H9 (cell line): ENCODE measurements at regions not wholly inside any gene's neighbourhood (a gene's known extent, or its start where the extent isn't known, plus 50 kb on each side); places are given as distances from the start of the nearest gene placed in this dataset.
A peak's percentile ranks its signal among the peaks of the same experiment; 100 is the strongest.
"Not testable (repeated sequence)": the region's sequence is repeated elsewhere in the genome, so short reads cannot be mapped to it uniquely, and the experiment has no call there.

Source experiments
- DNase-seq: peaks from one replicate; pipeline ENCODE4 v3.0.0-alpha.2; 2017
- H2AFZ ChIP-seq: one replicate; pipeline ENCODE4 v1.6.1; 2013; ENCODE audit warnings: mild to moderate bottlenecking, low read length, control low read depth, moderate library complexity
- H2AK5ac ChIP-seq: 2 replicates; pipeline ENCODE4 v1.6.1; 2013; ENCODE audit warnings: low read length, control low read depth, mixed read lengths; ENCODE audit not compliant: insufficient read length
- H2BK120ac ChIP-seq: one replicate; pipeline ENCODE4 v1.6.1; 2013; ENCODE audit warnings: low read depth, mild to moderate bottlenecking, low read length, control low read depth, inconsistent platforms; ENCODE audit not compliant: poor library complexity, severe bottlenecking
- H2BK12ac ChIP-seq: 2 replicates; pipeline ENCODE4 v1.6.1; 2013; ENCODE audit warnings: low read length, control low read depth, mixed read lengths, low read depth; ENCODE audit not compliant: insufficient read length
- H2BK15ac ChIP-seq: 2 replicates; pipeline ENCODE4 v1.6.1; 2013; ENCODE audit warnings: low read depth, low read length, control low read depth
- H2BK20ac ChIP-seq: one replicate; pipeline ENCODE4 v1.6.1; 2013; ENCODE audit warnings: low read depth, mild to moderate bottlenecking, low read length, control low read depth, inconsistent platforms; ENCODE audit not compliant: poor library complexity, severe bottlenecking
- H2BK5ac ChIP-seq: 2 replicates; pipeline ENCODE4 v1.6.1; 2013; ENCODE audit warnings: low read length, control low read depth, mixed read lengths; ENCODE audit not compliant: insufficient read length
- H3K14ac ChIP-seq: 2 replicates; pipeline ENCODE4 v1.6.1; 2013; ENCODE audit warnings: low read length, control low read depth; ENCODE audit not compliant: insufficient read depth
- H3K18ac ChIP-seq: 2 replicates; pipeline ENCODE4 v1.6.1; 2013; ENCODE audit warnings: low read depth, mild to moderate bottlenecking, mixed read lengths, low read length, control low read depth; ENCODE audit not compliant: insufficient read length
- H3K23ac ChIP-seq: 2 replicates; pipeline ENCODE4 v1.6.1; 2013; ENCODE audit warnings: low read length, control low read depth, mixed read lengths, low read depth; ENCODE audit not compliant: insufficient read length
- H3K23me2 ChIP-seq: 2 replicates; pipeline ENCODE4 v1.6.1; 2013; ENCODE audit warnings: low read depth, mild to moderate bottlenecking, mixed read lengths, low read length, control low read depth; ENCODE audit not compliant: insufficient read length, poor library complexity, severe bottlenecking
- H3K27ac ChIP-seq: 2 replicates; pipeline ENCODE4 v1.5.1; 2013; ENCODE audit warnings: low read length, control low read depth, mixed read lengths, low read depth; ENCODE audit not compliant: insufficient read length
- H3K27me3 ChIP-seq: 2 replicates; pipeline ENCODE4 v1.6.1; 2013; ENCODE audit warnings: low read length, control low read depth, inconsistent platforms; ENCODE audit not compliant: insufficient read depth
- H3K4ac ChIP-seq: 2 replicates; pipeline ENCODE4 v1.6.1; 2013; ENCODE audit warnings: low read depth, mild to moderate bottlenecking, control low read depth, inconsistent platforms, low read length, moderate library complexity
- H3K4me1 ChIP-seq: 2 replicates; pipeline ENCODE4 v1.6.1; 2013; ENCODE audit warnings: low read length, control low read depth, inconsistent platforms; ENCODE audit not compliant: insufficient read depth
- H3K4me2 ChIP-seq: 2 replicates; pipeline ENCODE4 v1.6.1; 2013; ENCODE audit warnings: low read length, control low read depth, mixed read lengths; ENCODE audit not compliant: insufficient read length, insufficient read depth
- H3K56ac ChIP-seq: 2 replicates; pipeline ENCODE4 v1.6.1; 2013; ENCODE audit warnings: low read depth, mild to moderate bottlenecking, mixed read lengths, low read length, control low read depth; ENCODE audit not compliant: insufficient read length
- H3K79me1 ChIP-seq: 2 replicates; pipeline ENCODE4 v1.6.1; 2013; ENCODE audit warnings: low read depth, mild to moderate bottlenecking, moderate library complexity, low read length, control low read depth, inconsistent platforms; ENCODE audit not compliant: insufficient read depth, poor library complexity, severe bottlenecking
- H3K79me2 ChIP-seq: 2 replicates; pipeline ENCODE4 v1.6.1; 2013; ENCODE audit warnings: low read length, control low read depth, inconsistent platforms; ENCODE audit not compliant: insufficient read depth
- H3K9ac ChIP-seq: 2 replicates; pipeline ENCODE4 v1.6.1; 2013; ENCODE audit warnings: low read length, control low read depth, mixed read lengths; ENCODE audit not compliant: insufficient read length; ENCODE audit errors: extremely low read depth
- H3K9me3 ChIP-seq: one replicate; pipeline ENCODE4 v1.6.1; 2013; ENCODE audit warnings: low read depth, low read length, inconsistent platforms; ENCODE audit not compliant: control insufficient read depth
- H3T11ph ChIP-seq: one replicate; pipeline ENCODE4 v1.6.1; 2013; ENCODE audit warnings: mild to moderate bottlenecking, low read length, control low read depth, inconsistent platforms
- H4K20me1 ChIP-seq: one replicate; pipeline ENCODE4 v1.6.1; 2013; ENCODE audit not compliant: control insufficient read depth, insufficient read length, insufficient read depth
- H4K5ac ChIP-seq: 2 replicates; pipeline ENCODE4 v1.6.1; 2013; ENCODE audit warnings: low read depth, mild to moderate bottlenecking, mixed read lengths, low read length, control low read depth; ENCODE audit not compliant: insufficient read length
- H4K8ac ChIP-seq: replicated peaks from 2 replicates; pipeline ENCODE4 v1.6.1; 2013; ENCODE audit warnings: low read length, control low read depth, mixed read lengths, low read depth; ENCODE audit not compliant: insufficient read length
- H4K91ac ChIP-seq: 2 replicates; pipeline ENCODE4 v1.6.1; 2013; ENCODE audit warnings: low read depth, mild to moderate bottlenecking, moderate library complexity, mixed read lengths, low read length, control low read depth; ENCODE audit not compliant: insufficient read length
- H3K27ac Mint-ChIP-seq, 3 experiments: 2 replicates in 2 of 3; 3 replicates in 1 of 3; pipeline ENCODE4 v1.8.0; 2020 to 2021; ENCODE audit warnings: mixed read lengths in 3 of 3, mild to moderate bottlenecking in 1 of 3, moderate library complexity in 1 of 3
- H3K27me3 Mint-ChIP-seq: 2 replicates; pipeline ENCODE4 v1.8.0; 2021; ENCODE audit warnings: low read depth, mild to moderate bottlenecking, moderate library complexity, mixed read lengths
- H3K36me3 Mint-ChIP-seq, 3 experiments: 2 replicates in 2 of 3; 3 replicates in 1 of 3; pipeline ENCODE4 v1.8.0; 2020 to 2021; ENCODE audit warnings: low read depth in 3 of 3, mixed read lengths in 3 of 3; ENCODE audit not compliant: insufficient read depth in 1 of 3
- H3K4me1 Mint-ChIP-seq, 2 experiments: 2 replicates each; pipeline ENCODE4 v1.8.0; 2020; ENCODE audit warnings: mixed read lengths in 2 of 2
- H3K4me3 Mint-ChIP-seq, 2 experiments: 2 replicates in 1 of 2; 3 replicates in 1 of 2; pipeline ENCODE4 v1.8.0; 2020 to 2021; ENCODE audit warnings: mild to moderate bottlenecking in 2 of 2, mixed read lengths in 2 of 2, moderate library complexity in 1 of 2
- H3K9me3 Mint-ChIP-seq, 2 experiments: 2 replicates in 1 of 2; 3 replicates in 1 of 2; pipeline ENCODE4 v1.8.0; 2020; ENCODE audit warnings: mild to moderate bottlenecking in 2 of 2, mixed read lengths in 2 of 2, moderate library complexity in 1 of 2
- WGBS: extraction: QIAGEN DNeasy Blood & Tissue Kit; methylation state at CpG from one replicate; pipeline ENCODE4 v1.1.7; 2013; ENCODE audit warnings: missing lambda C conversion rate, low lambda C conversion rate, mixed read lengths; ENCODE audit not compliant: insufficient read length; ENCODE audit errors: extremely low coverage; 5-methylcytosine and 5-hydroxymethylcytosine counted together

- not testable (repeated sequence) for H2AK5ac ChIP-seq, H3K18ac ChIP-seq, H3K27ac ChIP-seq, H2BK20ac ChIP-seq, H2BK12ac ChIP-seq, H3K4me3 Mint-ChIP-seq, H4K5ac ChIP-seq, H2AFZ ChIP-seq, H4K20me1 ChIP-seq, H4K8ac ChIP-seq, H3K9me3 ChIP-seq, H2BK5ac ChIP-seq, H3K36me3 Mint-ChIP-seq, H3K4me2 ChIP-seq, H3K79me1 ChIP-seq, H3K9ac ChIP-seq, DNase-seq, H2BK120ac ChIP-seq, H2BK15ac ChIP-seq, H3K14ac ChIP-seq, H3K56ac ChIP-seq, H3T11ph ChIP-seq, H3K27ac Mint-ChIP-seq, H3K4me1 ChIP-seq, H4K91ac ChIP-seq, H3K23ac ChIP-seq, H3K4ac ChIP-seq, H3K79me2 ChIP-seq, H3K23me2 ChIP-seq, H3K27me3 Mint-ChIP-seq, H3K9me3 Mint-ChIP-seq, H3K27me3 ChIP-seq
- H3K4me1 Mint-ChIP-seq: peaks cover 19% of the 10 kb centered on the region in 2 experiments
- WGBS: no CpG with 5 or more reads among the region's 4 CpGs
Measured at GRCh38 chr19:14286594-14286993, 80.6 kb upstream of the ADGRL1 start.

- not testable (repeated sequence) for H3K36me3 Mint-ChIP-seq, H3T11ph ChIP-seq, H3K56ac ChIP-seq, H3K27me3 Mint-ChIP-seq, H3K18ac ChIP-seq, H2BK15ac ChIP-seq, H4K8ac ChIP-seq, H4K5ac ChIP-seq, H4K91ac ChIP-seq, H2AK5ac ChIP-seq, DNase-seq, H3K9me3 ChIP-seq, H2BK20ac ChIP-seq, H3K23me2 ChIP-seq, H2AFZ ChIP-seq, H3K14ac ChIP-seq, H3K79me1 ChIP-seq, H3K79me2 ChIP-seq, H3K4me1 ChIP-seq, H3K23ac ChIP-seq, H3K9ac ChIP-seq, H3K9me3 Mint-ChIP-seq, H2BK5ac ChIP-seq, H3K4me3 Mint-ChIP-seq, H3K27me3 ChIP-seq, H2BK120ac ChIP-seq, H3K4me2 ChIP-seq, H3K4ac ChIP-seq, H2BK12ac ChIP-seq, H3K27ac ChIP-seq, H4K20me1 ChIP-seq
- no CpG with 5 or more reads among the region's 9 CpGs for WGBS
- H3K4me1 Mint-ChIP-seq: peaks cover 19% of the 10 kb centered on the region in 2 experiments
- peak overlapping the region in 1 of 3 experiments; percentile 76; a peak in 2 of 7 replicates for H3K27ac Mint-ChIP-seq
Measured at GRCh38 chr19:14285726-14286125, 79.8 kb upstream of the ADGRL1 start.
